ENCODE measurements at regions not wholly inside any gene's neighbourhood (a gene's known extent, or its start where the extent isn't known, plus 50 kb on each side); places are given as distances from the start of the nearest gene placed in this dataset.

GRCh38 chrX:39437670-39438441 lies 636.6 kb downstream of the MID1IP1 start:
- no peak overlapping the region for H3K4me3 ChIP-seq (ENCODE audit: low read depth, low read length)
- no peak for DNase-seq (ENCODE audit: low read depth)
- no peak for TF ChIP-seq CTCF (conservative IDR thresholded peaks at IDR 0.05; ENCODE audit: low read depth, low read length)

DNA sequence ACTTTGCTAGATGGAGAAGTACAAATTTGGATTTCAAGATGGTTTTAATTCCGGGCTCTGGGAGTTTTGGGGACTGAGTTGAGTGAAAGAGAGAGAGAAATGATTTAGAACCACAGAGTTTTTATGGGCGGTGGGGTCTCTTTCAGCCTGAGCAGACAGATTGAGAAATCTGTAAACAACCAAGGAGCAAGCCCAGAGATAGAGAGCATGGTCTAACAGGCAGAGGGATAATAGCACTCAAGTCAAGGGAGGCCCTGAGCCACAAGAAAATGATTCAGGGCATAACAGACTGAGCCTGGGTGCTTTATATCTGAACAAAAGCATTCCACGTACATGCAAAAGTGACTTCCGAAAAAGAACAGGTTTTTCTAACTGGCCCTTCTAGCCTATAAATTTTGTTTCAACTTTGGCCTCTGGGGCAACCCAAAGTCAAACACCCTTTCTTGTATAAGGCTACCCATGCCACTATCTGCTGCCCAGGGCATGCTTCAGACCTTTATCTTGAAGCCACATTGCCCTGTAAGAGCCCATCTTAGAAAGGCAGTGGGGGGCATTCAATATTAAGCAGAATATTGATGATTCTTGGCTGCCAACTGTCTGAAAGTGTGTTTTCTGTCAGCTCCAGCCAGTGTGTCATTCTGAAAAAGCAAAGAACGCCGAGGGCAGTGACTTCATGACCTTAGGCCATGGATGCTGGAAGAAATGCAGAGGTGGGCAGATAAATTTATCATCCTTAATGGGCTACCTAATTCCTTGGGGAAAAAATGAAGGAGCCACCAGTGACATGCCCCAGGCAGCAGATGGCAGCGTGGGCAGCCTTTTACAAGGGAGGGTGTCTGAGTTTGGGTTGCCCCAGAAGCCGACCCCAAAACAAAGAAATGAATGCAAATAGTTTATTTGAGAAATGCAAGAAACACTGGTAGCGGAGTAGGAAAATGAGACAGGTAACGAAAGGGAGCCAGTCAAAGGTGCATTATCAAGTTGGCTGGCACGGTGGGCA lies 637.6 kb downstream of the MID1IP1 start:
- H3K4me3 ChIP-seq (ENCODE audit: low read depth, low read length) = no peak overlapping the region
- DNase-seq (ENCODE audit: low read depth) = no peak
- TF ChIP-seq CTCF (conservative IDR thresholded peaks at IDR 0.05; ENCODE audit: low read depth, low read length) = peak; percentile 22

GRCh38 chrX:39439906-39440798 lies 638.9 kb downstream of the MID1IP1 start:
- TF ChIP-seq CTCF (conservative IDR thresholded peaks at IDR 0.05; ENCODE audit: low read depth, low read length) = no peak
- no peak overlapping the region for H3K4me3 ChIP-seq (ENCODE audit: low read depth, low read length)
- DNase-seq (ENCODE audit: low read depth) = no peak

GRCh38 chrX:39440799-39441284 lies 639.6 kb downstream of the MID1IP1 start:
- no peak for TF ChIP-seq CTCF (conservative IDR thresholded peaks at IDR 0.05; ENCODE audit: low read depth, low read length)
- H3K4me3 ChIP-seq (ENCODE audit: low read depth, low read length) = no peak overlapping the region
- no peak for DNase-seq (ENCODE audit: low read depth)

DNA sequence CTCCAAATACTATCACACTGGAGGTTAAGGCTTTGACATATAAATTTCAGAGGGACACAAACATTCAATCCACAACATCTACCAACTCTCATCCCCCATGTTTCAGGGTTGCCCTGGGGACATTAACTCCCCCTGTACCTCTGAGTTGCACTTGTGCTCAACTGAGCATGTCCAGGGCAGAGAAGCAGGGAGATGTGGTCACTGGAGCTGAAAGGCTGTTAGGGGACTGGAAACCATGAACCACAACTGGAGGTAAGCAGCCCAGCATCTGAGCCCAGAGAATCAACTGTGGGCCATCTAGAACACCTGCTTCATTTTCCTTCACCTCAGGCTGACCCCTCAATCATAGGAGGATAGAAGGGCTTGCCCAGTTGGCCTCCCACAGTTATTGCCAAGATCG lies 641.1 kb downstream of the MID1IP1 start:
- TF ChIP-seq CTCF (conservative IDR thresholded peaks at IDR 0.05; ENCODE audit: low read depth, low read length) = no peak
- no peak for DNase-seq (ENCODE audit: low read depth)
- H3K4me3 ChIP-seq (ENCODE audit: low read depth, low read length) = no peak overlapping the region

- no peak for TF ChIP-seq CTCF (conservative IDR thresholded peaks at IDR 0.05; ENCODE audit: low read depth, low read length)
- DNase-seq (ENCODE audit: low read depth) = no peak
Observed at GRCh38 chrX:39443240-39443639, 642.0 kb downstream of the MID1IP1 start.

More at GRCh38 chrX:39443240-39443639, 642.0 kb downstream of the MID1IP1 start:
- no peak overlapping the region for H3K4me3 ChIP-seq (ENCODE audit: low read depth, low read length)

Measured in choroid plexus epithelial cell (primary cell).